ENCODE measurements at regions not wholly inside any gene's neighbourhood (a gene's known extent, or its start where the extent isn't known, plus 50 kb on each side); places are given as distances from the start of the nearest gene placed in this dataset.

DNA sequence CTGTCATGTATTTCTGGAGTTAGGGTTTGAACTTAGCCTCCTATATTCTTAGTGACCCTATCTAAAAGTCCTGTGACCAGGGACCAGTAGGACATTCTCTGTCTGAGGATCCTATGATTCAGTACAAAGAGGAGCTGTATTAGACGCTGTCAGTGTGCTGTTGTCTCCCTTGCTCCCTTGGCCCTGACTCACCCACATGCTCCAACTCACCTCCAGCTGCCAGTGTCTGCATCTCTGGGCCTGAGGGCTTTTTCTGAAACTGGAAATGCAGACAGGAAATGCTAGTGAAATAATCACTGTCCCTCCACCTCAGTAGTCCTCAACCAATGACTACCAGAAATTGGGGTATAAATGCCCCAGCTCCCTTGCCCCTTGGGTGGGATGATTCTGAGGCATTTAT is 535.3 kb upstream of the RPS6KA3 start:
- H3K9me3 ChIP-seq (ENCODE audit: insufficient read depth, low read depth) = no peaks in the 10 kb centered on the region
- H3K79me2 ChIP-seq (ENCODE audit: low read depth) = no peaks in the 10 kb centered on the region
- TF ChIP-seq EZH2 (IDR thresholded peaks at IDR 0.05; ENCODE audit: low read depth) = no peak
- TF ChIP-seq, protein P1, sequence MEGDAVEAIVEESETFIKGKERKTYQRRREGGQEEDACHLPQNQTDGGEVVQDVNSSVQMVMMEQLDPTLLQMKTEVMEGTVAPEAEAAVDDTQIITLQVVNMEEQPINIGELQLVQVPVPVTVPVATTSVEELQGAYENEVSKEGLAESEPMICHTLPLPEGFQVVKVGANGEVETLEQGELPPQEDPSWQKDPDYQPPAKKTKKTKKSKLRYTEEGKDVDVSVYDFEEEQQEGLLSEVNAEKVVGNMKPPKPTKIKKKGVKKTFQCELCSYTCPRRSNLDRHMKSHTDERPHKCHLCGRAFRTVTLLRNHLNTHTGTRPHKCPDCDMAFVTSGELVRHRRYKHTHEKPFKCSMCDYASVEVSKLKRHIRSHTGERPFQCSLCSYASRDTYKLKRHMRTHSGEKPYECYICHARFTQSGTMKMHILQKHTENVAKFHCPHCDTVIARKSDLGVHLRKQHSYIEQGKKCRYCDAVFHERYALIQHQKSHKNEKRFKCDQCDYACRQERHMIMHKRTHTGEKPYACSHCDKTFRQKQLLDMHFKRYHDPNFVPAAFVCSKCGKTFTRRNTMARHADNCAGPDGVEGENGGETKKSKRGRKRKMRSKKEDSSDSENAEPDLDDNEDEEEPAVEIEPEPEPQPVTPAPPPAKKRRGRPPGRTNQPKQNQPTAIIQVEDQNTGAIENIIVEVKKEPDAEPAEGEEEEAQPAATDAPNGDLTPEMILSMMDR (conservative IDR thresholded peaks at IDR 0.05) = no peak
- H3K4me1 ChIP-seq (replicated peaks; ENCODE audit: insufficient read depth) = no peaks in the 10 kb centered on the region
- ChIA-PET POLR2A (ENCODE audit: unreplicated experiment) (no interaction called here), CTCF (no interaction called here)
- H3F3A ChIP-seq (ENCODE audit: insufficient read depth, low read depth) = no peaks in the 10 kb centered on the region
- H3K4me3 ChIP-seq = no peak overlapping the region
- no peaks in the 10 kb centered on the region for H3K27me3 ChIP-seq (ENCODE audit: insufficient read depth, low read depth)
- H2AFZ ChIP-seq = no peak overlapping the region
- H3K4me2 ChIP-seq = no peak overlapping the region
- no peak for DNase-seq
- intact Hi-C loops (cut with micrococcal nuclease; ENCODE audit: unreplicated experiment) = no loop called here
- no peaks in the 10 kb centered on the region for H3K9me2 ChIP-seq (ENCODE audit: insufficient read depth)
- no TSS peak for BruUV-seq (replicated peaks)
- no peak overlapping the region for H3K27ac ChIP-seq
- H4K20me1 ChIP-seq (ENCODE audit: insufficient read depth) = no peaks in the 10 kb centered on the region
- H3K36me3 ChIP-seq (ENCODE audit: low read depth) = no peaks in the 10 kb centered on the region

DNA sequence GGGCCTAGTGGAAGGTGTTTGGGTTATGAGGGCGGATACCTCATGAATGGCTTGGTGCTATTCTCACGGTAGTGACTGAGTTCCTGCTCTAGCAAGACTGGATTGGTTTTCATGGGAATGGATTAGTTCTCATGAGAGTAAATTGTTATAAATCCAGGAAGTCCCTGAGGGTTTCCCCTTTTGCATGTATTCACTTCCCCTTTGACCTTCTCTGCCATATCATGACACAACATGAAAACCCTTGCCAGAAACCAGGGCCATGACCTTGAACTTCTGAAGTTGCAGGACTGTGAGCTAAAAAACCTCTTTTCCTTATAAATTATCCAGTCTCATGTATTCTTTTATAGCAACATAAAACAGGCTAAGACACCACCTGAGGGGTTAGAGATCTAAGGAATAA is 529.7 kb upstream of the RPS6KA3 start:
- no TSS peak for BruUV-seq (replicated peaks)
- Histone ChIP-seq H3F3A (ENCODE audit: insufficient read depth, low read depth) (no peaks in the 10 kb centered on the region), H3K4me1 (replicated peaks; ENCODE audit: insufficient read depth) (no peaks in the 10 kb centered on the region), H3K27ac (no peak overlapping the region), H3K79me2 (ENCODE audit: low read depth) (no peaks in the 10 kb centered on the region), H3K9me3 (ENCODE audit: insufficient read depth, low read depth) (no peaks in the 10 kb centered on the region), H2AFZ (no peak overlapping the region), H4K20me1 (ENCODE audit: insufficient read depth) (no peaks in the 10 kb centered on the region), H3K36me3 (ENCODE audit: low read depth) (no peaks in the 10 kb centered on the region), H3K9me2 (ENCODE audit: insufficient read depth) (no peaks in the 10 kb centered on the region), H3K4me3 (no peak overlapping the region), H3K4me2 (no peak overlapping the region), H3K27me3 (ENCODE audit: insufficient read depth, low read depth) (no peaks in the 10 kb centered on the region)
- CTCF ChIA-PET = no interaction called here
- TF ChIP-seq, protein P1 (conservative IDR thresholded peaks at IDR 0.05) = no peak
- TF ChIP-seq EZH2 (IDR thresholded peaks at IDR 0.05; ENCODE audit: low read depth) = no peak
- DNase-seq = no peak
- intact Hi-C loops (cut with micrococcal nuclease; ENCODE audit: unreplicated experiment) = no loop called here
- POLR2A ChIA-PET (ENCODE audit: unreplicated experiment) = no interaction called here

DNA sequence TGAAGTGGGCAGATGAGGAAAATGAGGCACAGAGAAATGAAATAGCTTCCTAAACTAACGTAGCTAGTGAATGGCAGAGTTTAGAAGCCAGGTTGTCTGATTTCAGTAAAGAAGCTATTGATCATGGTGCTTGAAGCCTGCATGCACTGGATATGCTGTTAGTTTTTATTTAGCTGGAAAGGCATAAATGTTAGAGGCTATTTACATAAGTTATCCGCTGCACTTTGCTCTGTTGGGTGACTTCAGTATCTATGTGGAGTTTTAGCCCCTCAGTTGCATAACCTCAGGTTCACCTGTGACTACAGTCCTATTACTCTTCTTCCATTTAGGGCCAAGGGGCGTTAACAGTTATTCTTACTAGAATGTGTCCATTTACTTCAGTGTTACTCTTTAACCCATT is 522.4 kb upstream of the RPS6KA3 start:
- no peak for TF ChIP-seq EZH2 (IDR thresholded peaks at IDR 0.05; ENCODE audit: low read depth)
- TF ChIP-seq, protein P1 (conservative IDR thresholded peaks at IDR 0.05) = no peak
- H3K79me2 ChIP-seq (ENCODE audit: low read depth) = no peaks in the 10 kb centered on the region

More for the DNA sequence above, 522.4 kb upstream of the RPS6KA3 start:
- Histone ChIP-seq H3K4me1 (replicated peaks; ENCODE audit: insufficient read depth) (no peaks in the 10 kb centered on the region), H3K9me3 (ENCODE audit: insufficient read depth, low read depth) (no peaks in the 10 kb centered on the region), H2AFZ (no peak overlapping the region), H4K20me1 (ENCODE audit: insufficient read depth) (no peaks in the 10 kb centered on the region), H3K36me3 (ENCODE audit: low read depth) (no peaks in the 10 kb centered on the region), H3K27me3 (ENCODE audit: insufficient read depth, low read depth) (no peaks in the 10 kb centered on the region), H3K27ac (no peak overlapping the region), H3K4me3 (no peak overlapping the region), H3K4me2 (no peak overlapping the region), H3F3A (ENCODE audit: insufficient read depth, low read depth) (no peaks in the 10 kb centered on the region), H3K9me2 (ENCODE audit: insufficient read depth) (no peaks in the 10 kb centered on the region)
- no TSS peak for BruUV-seq (replicated peaks)
- CTCF ChIA-PET = no interaction called here
- POLR2A ChIA-PET (ENCODE audit: unreplicated experiment) = no interaction called here
- intact Hi-C loops (cut with micrococcal nuclease; ENCODE audit: unreplicated experiment) = no loop called here
- no peak for DNase-seq

All from PC-9 (cell line).